Astrocyte of the hippocampus (primary cell): ENCODE measurements at regions not wholly inside any gene's neighbourhood (a gene's known extent, or its start where the extent isn't known, plus 50 kb on each side); places are given as distances from the start of the nearest gene placed in this dataset.
A peak's percentile ranks its signal among the peaks of the same experiment; 100 is the strongest.

Experiments used
- DNase-seq: peaks from one replicate; pipeline ENCODE4 v3.0.0; 2011; ENCODE audit warnings: low read depth, low spot score

GRCh38 chr7:25901658-25902057, 250.3 kb upstream of the NFE2L3 start:
- DNase-seq, result no peak

- no peak for DNase-seq
These were observed 246.0 kb upstream of the NFE2L3 start for GRCh38 chr7:25906003-25906402.

GRCh38 chr7:25906760-25907159, 245.2 kb upstream of the NFE2L3 start:
- no peak for DNase-seq

- no peak for DNase-seq
These were observed 244.8 kb upstream of the NFE2L3 start for GRCh38 chr7:25907214-25907613.

GRCh38 chr7:25907731-25908130, 244.3 kb upstream of the NFE2L3 start:
- no peak for DNase-seq

- DNase-seq, result no peak
These were observed 243.6 kb upstream of the NFE2L3 start for GRCh38 chr7:25908154-25908949.

- no peak for DNase-seq
These were observed 240.0 kb upstream of the NFE2L3 start for GRCh38 chr7:25911738-25912607.

GRCh38 chr7:25913598-25914224, 238.3 kb upstream of the NFE2L3 start:
- DNase-seq, result no peak

GRCh38 chr7:25918731-25919130, 233.3 kb upstream of the NFE2L3 start:
- DNase-seq, result no peak

GRCh38 chr7:25922296-25922695, 229.7 kb upstream of the NFE2L3 start:
- no peak for DNase-seq

GRCh38 chr7:25923741-25924460, 228.1 kb upstream of the NFE2L3 start:
- DNase-seq, result no peak

GRCh38 chr7:25926009-25926408, 226.0 kb upstream of the NFE2L3 start:
- no peak for DNase-seq

GRCh38 chr7:25926451-25926850, 225.5 kb upstream of the NFE2L3 start:
- DNase-seq, result no peak

GRCh38 chr7:25926891-25927625, 224.9 kb upstream of the NFE2L3 start:
- DNase-seq, result peak; percentile 21

- no peak for DNase-seq
These were observed 224.4 kb upstream of the NFE2L3 start for GRCh38 chr7:25927626-25927978.

GRCh38 chr7:25928549-25929330, 223.3 kb upstream of the NFE2L3 start:
- DNase-seq, result no peak

- no peak for DNase-seq
These were observed 222.6 kb upstream of the NFE2L3 start for GRCh38 chr7:25929448-25929847.

- no peak for DNase-seq
These were observed 221.4 kb upstream of the NFE2L3 start for GRCh38 chr7:25930492-25931048.

- no peak for DNase-seq
These were observed 220.8 kb upstream of the NFE2L3 start for GRCh38 chr7:25931156-25931555.

GRCh38 chr7:25933921-25934320, 218.1 kb upstream of the NFE2L3 start:
- DNase-seq, result no peak
